Left cardiac atrium (tissue), 4 donors: ENCODE measurements at regions not wholly inside any gene's neighbourhood (a gene's known extent, or its start where the extent isn't known, plus 50 kb on each side); places are given as distances from the start of the nearest gene placed in this dataset.

Experiments
- ATAC-seq, 2 donors: fragments of 200-7000 bp; cut with Tn5 transposase; one replicate each; pipeline ENCODE4 v1.9.1; 2020; ENCODE audit warnings: mild to moderate bottlenecking in 2 of 2, moderate library complexity in 2 of 2
- DNase-seq: peaks from one replicate; pipeline ENCODE4 v3.0.0-alpha.2; 2020
- intact Hi-C, 2 donors: fragments of 100-400 bp; cut with DNase I; formaldehyde crosslinking; loops; one replicate each; pipeline versions ENCODE4 v1.14.1 to v1.15.1; 2022 to 2023
- donor health status: DM: no; HTN: yes; CAD: no.
- donor health status: DM: no; HTN: yes; CAD: no; lungs with severe emphysema.
- donor health status: DM: yes; HTN: yes; CAD: no.
- donor health status: Dilated cardiomyopathy.

DNA sequence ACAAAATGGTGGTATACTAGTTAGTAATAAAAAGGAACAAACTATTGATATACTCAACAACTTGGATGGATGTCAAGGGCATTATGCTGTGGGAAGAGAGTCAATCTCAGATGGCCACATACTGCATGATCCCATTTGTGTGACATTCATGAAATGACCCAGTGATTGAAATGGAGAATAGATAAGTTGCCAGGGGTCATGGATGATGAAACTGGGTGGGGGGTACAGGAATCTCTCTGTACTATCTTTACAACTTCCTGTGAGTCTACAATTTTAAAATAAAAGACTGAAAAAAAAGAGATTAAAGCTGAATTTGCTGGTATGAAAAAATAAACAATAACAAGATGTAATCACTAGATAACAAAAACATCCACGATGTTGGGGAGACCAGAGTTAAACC lies 70.5 kb upstream of the CDYL2 start:
- DNase-seq (no peak), ATAC-seq (no peak)
- intact Hi-C loops = no loop called here

DNA sequence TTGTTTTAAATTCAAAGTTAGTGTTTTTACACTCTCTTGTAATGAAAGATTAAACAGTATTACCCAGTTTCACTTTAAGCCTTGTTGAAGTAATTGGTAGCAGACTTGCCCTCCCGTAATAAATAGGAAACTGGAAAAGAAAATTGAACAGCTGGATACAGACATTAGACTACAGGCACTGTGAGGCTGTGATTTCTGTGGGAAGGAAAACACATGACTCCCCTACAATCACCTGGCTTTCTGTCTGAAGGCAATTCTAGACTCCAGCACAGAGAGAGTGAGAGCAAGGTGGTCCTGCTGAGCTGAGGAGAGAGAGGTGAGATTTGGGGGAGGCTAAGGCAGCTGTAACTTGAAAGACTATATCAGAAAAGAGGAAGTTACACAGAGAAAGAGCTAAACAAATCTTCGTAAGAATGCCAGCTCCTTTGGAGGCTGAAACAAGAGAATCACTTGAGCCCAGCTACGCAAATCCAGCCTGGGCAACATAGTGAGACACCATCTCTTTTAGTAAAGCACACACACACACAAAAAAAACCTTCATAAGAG lies 57.8 kb upstream of the CDYL2 start:
- no peak for ATAC-seq
- DNase-seq = no peak
- intact Hi-C loops = no loop called here
